HepG2 (cell line): ENCODE measurements at regions not wholly inside any gene's neighbourhood (a gene's known extent, or its start where the extent isn't known, plus 50 kb on each side); places are given as distances from the start of the nearest gene placed in this dataset.

Experiments used
- FOXP4 ChIP-seq: sonication (generic); formaldehyde crosslinking; IDR thresholded peaks from 2 replicates; pipeline ENCODE4 v1.4.0; 2020; ENCODE audit warnings: missing genetic modification reagents
- MBD4 ChIP-seq: IDR thresholded peaks from 2 replicates; pipeline ENCODE4 v1.6.1; 2012; ENCODE audit warnings: low read length, inconsistent platforms, borderline replicate concordance
- PBX2 ChIP-seq: IDR thresholded peaks from 2 replicates; pipeline ENCODE4 v1.6.1; 2016; ENCODE audit warnings: control low read depth
- SKIL ChIP-seq: sonication (generic); formaldehyde crosslinking; IDR thresholded peaks from 2 replicates; pipeline ENCODE4 v1.8.0; 2022; ENCODE audit warnings: missing genetic modification reagents, mild to moderate bottlenecking, moderate library complexity, borderline replicate concordance
- SOX6 ChIP-seq, 2 experiments: fragments of 450-650 bp in 1 of 2; sonication (generic) in 1 of 2; formaldehyde crosslinking in 1 of 2; IDR thresholded peaks; 2 replicates each; pipeline versions ENCODE4 v1.4.0 to v1.6.1; 2017 to 2020; ENCODE audit warnings: antibody characterized with exemption in 1 of 2, mild to moderate bottlenecking in 1 of 2, missing genetic modification reagents in 1 of 2
- STAT5B ChIP-seq: sonication (generic); formaldehyde crosslinking; IDR thresholded peaks from 2 replicates; pipeline ENCODE4 v1.4.0; 2020; ENCODE audit warnings: missing genetic modification reagents
- ZBTB33 ChIP-seq: sonication (generic); formaldehyde crosslinking; IDR thresholded peaks from 2 replicates; pipeline ENCODE4 v1.4.0; 2020; ENCODE audit warnings: missing genetic modification reagents
- ZNF142 ChIP-seq: sonication (generic); formaldehyde crosslinking; IDR thresholded peaks from 2 replicates; pipeline ENCODE4 v1.4.0; 2020; ENCODE audit warnings: missing genetic modification reagents
- ZNF570 ChIP-seq: sonication (generic); formaldehyde crosslinking; IDR thresholded peaks from 2 replicates; pipeline ENCODE4 v1.4.0; 2020; ENCODE audit warnings: mild to moderate bottlenecking, missing genetic modification reagents, borderline replicate concordance
- ZNF740 ChIP-seq: sonication (generic); formaldehyde crosslinking; IDR thresholded peaks from 2 replicates; pipeline ENCODE4 v1.4.0; 2020; ENCODE audit warnings: missing genetic modification reagents

GRCh38 chr9:129496473-129497004 lies 124.4 kb downstream of the C9orf50 start (continued):
- TF ChIP-seq MBD4 (no peak), FOXP4 (CRISPR knock-in tag) (peak; percentile 58; the same call in 1 of the 2 replicates), SKIL (CRISPR knock-in tag) (peak; percentile 60; the same call in 1 of the 2 replicates), PBX2 (CRISPR knock-in tag) (no peak), ZNF570 (CRISPR knock-in tag) (0 out of 2 replicates have a peak, but pooled peaks have one; percentile 11), ZNF740 (CRISPR knock-in tag) (peak; percentile 67; the same call in 1 of the 2 replicates), STAT5B (no peak), ZBTB33 (CRISPR knock-in tag) (peak; percentile 52; the same call in 1 of the 2 replicates), SOX6 (IDR thresholded peaks at IDR 0.05) (no peak), SOX6 (CRISPR knock-in tag; IDR thresholded peaks at IDR 0.05) (no peak), ZNF142 (peak; percentile 87)
